ENCODE measurements at regions not wholly inside any gene's neighbourhood (a gene's known extent, or its start where the extent isn't known, plus 50 kb on each side); places are given as distances from the start of the nearest gene placed in this dataset.

DNA sequence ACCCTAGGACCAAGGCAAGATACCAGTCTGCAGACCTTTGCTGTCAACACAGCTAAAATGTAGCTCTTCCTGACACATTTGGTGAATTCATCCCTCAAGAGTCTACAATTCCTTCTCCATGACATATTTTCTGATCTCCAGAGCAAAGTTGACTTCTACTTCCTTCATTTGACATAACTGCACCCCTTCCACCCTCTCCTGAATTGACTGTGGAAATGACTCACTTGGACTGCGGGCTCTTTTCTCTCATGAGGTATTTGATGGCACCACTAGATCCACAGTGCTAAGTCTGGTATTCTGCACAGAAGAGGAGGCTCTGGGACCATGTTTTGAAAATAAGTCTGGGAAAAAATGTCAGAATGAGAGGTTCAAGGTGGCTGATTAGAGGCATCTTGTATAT lies 338.4 kb upstream of the TRPC7 start:
- POLR2A ChIA-PET, result no interaction called here
- Histone ChIP-seq H3K27me3 (replicated peaks in 1 of 4; ENCODE audit: control extremely low read depth in 1 of 4, control insufficient read depth in 3 of 4, insufficient read depth in 4 of 4, low read length in 3 of 4) (no peaks in the 10 kb centered on the region), H3K4me2 (replicated peaks; ENCODE audit: low read depth, low read length, poor library complexity, severe bottlenecking) (no peak overlapping the region), H3K4me3 (ENCODE audit: control extremely low read depth in 1 of 5, extremely low read depth in 1 of 5, insufficient read depth in 1 of 5, low read depth in 2 of 5, low read length in 4 of 5) (no peak overlapping the region), H3K9ac (ENCODE audit: low read length) (no peak overlapping the region), H4K20me1 (ENCODE audit: control insufficient read depth, insufficient read depth, low read length, poor library complexity, severe bottlenecking) (no peaks in the 10 kb centered on the region), H3K79me2 (ENCODE audit: control insufficient read depth, insufficient read depth, low read length) (no peaks in the 10 kb centered on the region), H3K4me1 (ENCODE audit: control insufficient read depth in 2 of 2, insufficient read depth in 2 of 2, low read length in 2 of 2) (no peaks in the 10 kb centered on the region), H3K27ac (ENCODE audit: low read length in 2 of 2) (no peak overlapping the region), H3K36me3 (replicated peaks in 1 of 2; ENCODE audit: control extremely low read depth in 1 of 2, control insufficient read depth in 1 of 2, extremely low read depth in 1 of 2, insufficient read depth in 2 of 2, low read length in 1 of 2) (no peaks in the 10 kb centered on the region), H3K9me3 (ENCODE audit: control extremely low read depth in 1 of 3, control insufficient read depth in 2 of 3, insufficient read depth in 1 of 3, low read length in 2 of 3) (peaks cover 0 to 4% (median 0%) of the 10 kb centered on the region in 3 donors), H2AFZ (ENCODE audit: insufficient read depth, low read depth, low read length, poor library complexity, severe bottlenecking) (no peak overlapping the region)
- CTCF ChIA-PET, result interaction anchor here (0.9 kb wide), 1 partner anchor 12 kb away, joined by 3 read pairs; no protein-coding TSS in a partner anchor
- Mint-ChIP-seq H3K27ac (no peak overlapping the region), H3K9me3 (ENCODE audit: insufficient read depth) (peaks cover 1% of the 10 kb centered on the region), H3K4me1 (no peaks in the 10 kb centered on the region), H3K4me3 (no peak overlapping the region), H3K27me3 (peaks cover 8% of the 10 kb centered on the region)
- 80% methylated on average over 1 of the region's 1 CpG for WGBS (ENCODE audit: insufficient coverage)
- no peak for TF ChIP-seq EZH2 (IDR thresholded peaks at IDR 0.05; ENCODE audit: borderline replicate concordance, insufficient read depth, low read depth, low read length, poor library complexity, severe bottlenecking)
- TF ChIP-seq, protein P1, sequence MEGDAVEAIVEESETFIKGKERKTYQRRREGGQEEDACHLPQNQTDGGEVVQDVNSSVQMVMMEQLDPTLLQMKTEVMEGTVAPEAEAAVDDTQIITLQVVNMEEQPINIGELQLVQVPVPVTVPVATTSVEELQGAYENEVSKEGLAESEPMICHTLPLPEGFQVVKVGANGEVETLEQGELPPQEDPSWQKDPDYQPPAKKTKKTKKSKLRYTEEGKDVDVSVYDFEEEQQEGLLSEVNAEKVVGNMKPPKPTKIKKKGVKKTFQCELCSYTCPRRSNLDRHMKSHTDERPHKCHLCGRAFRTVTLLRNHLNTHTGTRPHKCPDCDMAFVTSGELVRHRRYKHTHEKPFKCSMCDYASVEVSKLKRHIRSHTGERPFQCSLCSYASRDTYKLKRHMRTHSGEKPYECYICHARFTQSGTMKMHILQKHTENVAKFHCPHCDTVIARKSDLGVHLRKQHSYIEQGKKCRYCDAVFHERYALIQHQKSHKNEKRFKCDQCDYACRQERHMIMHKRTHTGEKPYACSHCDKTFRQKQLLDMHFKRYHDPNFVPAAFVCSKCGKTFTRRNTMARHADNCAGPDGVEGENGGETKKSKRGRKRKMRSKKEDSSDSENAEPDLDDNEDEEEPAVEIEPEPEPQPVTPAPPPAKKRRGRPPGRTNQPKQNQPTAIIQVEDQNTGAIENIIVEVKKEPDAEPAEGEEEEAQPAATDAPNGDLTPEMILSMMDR (IDR thresholded peaks at IDR 0.05), result no peak
- no peak for DNase-seq
- ATAC-seq (ENCODE audit: low read depth), result no peak
- intact Hi-C loops (cut with micrococcal nuclease), result no loop called here

DNA sequence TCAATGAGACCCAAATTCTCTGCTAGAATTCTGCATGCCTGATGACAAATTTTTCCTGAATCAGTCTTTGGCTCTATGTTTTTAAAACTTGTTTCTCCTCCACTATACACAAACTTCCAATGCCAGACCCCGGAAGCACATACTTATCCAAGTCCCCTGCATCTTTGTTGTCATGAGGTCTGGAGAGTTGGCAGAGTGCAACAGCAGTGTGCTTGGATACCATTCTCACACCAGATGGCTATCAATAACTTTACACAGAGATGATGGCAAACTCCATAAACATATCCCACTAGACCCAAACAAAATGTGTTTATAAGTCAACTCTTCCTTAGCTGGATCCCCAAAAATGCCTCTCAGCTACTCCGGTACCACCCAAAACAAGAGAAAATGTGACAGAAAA lies 337.7 kb upstream of the TRPC7 start:
- Histone ChIP-seq H3K4me2 (replicated peaks; ENCODE audit: low read depth, low read length, poor library complexity, severe bottlenecking) (no peak overlapping the region), H3K9ac (ENCODE audit: low read length) (no peak overlapping the region), H3K79me2 (ENCODE audit: control insufficient read depth, insufficient read depth, low read length) (no peaks in the 10 kb centered on the region), H3K4me3 (ENCODE audit: control extremely low read depth in 1 of 5, extremely low read depth in 1 of 5, insufficient read depth in 1 of 5, low read depth in 2 of 5, low read length in 4 of 5) (no peak overlapping the region), H3K27me3 (replicated peaks in 1 of 4; ENCODE audit: control extremely low read depth in 1 of 4, control insufficient read depth in 3 of 4, insufficient read depth in 4 of 4, low read length in 3 of 4) (no peaks in the 10 kb centered on the region), H2AFZ (ENCODE audit: insufficient read depth, low read depth, low read length, poor library complexity, severe bottlenecking) (no peak overlapping the region), H3K4me1 (ENCODE audit: control insufficient read depth in 2 of 2, insufficient read depth in 2 of 2, low read length in 2 of 2) (no peaks in the 10 kb centered on the region), H3K27ac (ENCODE audit: low read length in 2 of 2) (no peak overlapping the region), H4K20me1 (ENCODE audit: control insufficient read depth, insufficient read depth, low read length, poor library complexity, severe bottlenecking) (no peaks in the 10 kb centered on the region), H3K9me3 (ENCODE audit: control extremely low read depth in 1 of 3, control insufficient read depth in 2 of 3, insufficient read depth in 1 of 3, low read length in 2 of 3) (peaks cover 0 to 4% (median 0%) of the 10 kb centered on the region in 3 donors), H3K36me3 (replicated peaks in 1 of 2; ENCODE audit: control extremely low read depth in 1 of 2, control insufficient read depth in 1 of 2, extremely low read depth in 1 of 2, insufficient read depth in 2 of 2, low read length in 1 of 2) (no peaks in the 10 kb centered on the region)
- ATAC-seq (ENCODE audit: low read depth), result no peak
- no peak for DNase-seq
- Mint-ChIP-seq H3K27ac (no peak overlapping the region), H3K4me3 (no peak overlapping the region), H3K4me1 (no peaks in the 10 kb centered on the region), H3K27me3 (peaks cover 8% of the 10 kb centered on the region), H3K9me3 (ENCODE audit: insufficient read depth) (peaks cover 1% of the 10 kb centered on the region)
- WGBS (ENCODE audit: insufficient coverage), result no CpG with 5 or more reads among the region's 2 CpGs
- ChIA-PET CTCF (interaction anchor here (0.9 kb wide), 1 partner anchor 11 kb away, joined by 3 read pairs; no protein-coding TSS in a partner anchor), POLR2A (no interaction called here)
- intact Hi-C loops (cut with micrococcal nuclease), result no loop called here
- TF ChIP-seq, protein P1 (IDR thresholded peaks at IDR 0.05), result no peak
- TF ChIP-seq EZH2 (IDR thresholded peaks at IDR 0.05; ENCODE audit: borderline replicate concordance, insufficient read depth, low read depth, low read length, poor library complexity, severe bottlenecking), result no peak
